Transverse colon (tissue), 4 donors: ENCODE measurements at regions not wholly inside any gene's neighbourhood (a gene's known extent, or its start where the extent isn't known, plus 50 kb on each side); places are given as distances from the start of the nearest gene placed in this dataset.

Experiments used
- DNase-seq: peaks from one replicate; pipeline ENCODE4 v3.0.0-alpha.2; 2019
- H3K27ac ChIP-seq, 4 donors: fragments of 200-600 bp; sonication (generic); 2 replicates each; pipeline ENCODE4 v1.5.1; 2016 to 2018; ENCODE audit warnings: inconsistent platforms in 4 of 4
- H3K27me3 ChIP-seq: fragments of 200-600 bp; sonication (generic); 2 replicates; pipeline ENCODE4 v1.5.1; 2017; ENCODE audit warnings: inconsistent platforms
- H3K36me3 ChIP-seq, 4 donors: fragments of 200-600 bp; sonication (generic); 2 replicates each; pipeline ENCODE4 v1.5.1; 2017 to 2019; ENCODE audit warnings: inconsistent platforms in 4 of 4
- H3K4me1 ChIP-seq, 4 donors: fragments of 200-600 bp; sonication (generic); 2 replicates each; pipeline ENCODE4 v1.5.1; 2017 to 2020; ENCODE audit warnings: inconsistent platforms in 4 of 4
- H3K4me3 ChIP-seq, 4 donors: fragments of 200-600 bp; sonication (generic); 1 replicate in 1 of 4; 2 replicates in 3 of 4; pipeline versions ENCODE4 v1.5.1 to v1.6.1; 2017 to 2019; ENCODE audit warnings: inconsistent platforms in 4 of 4
- H3K9me3 ChIP-seq, 2 donors: fragments of 200-600 bp; sonication (generic); 2 replicates each; pipeline ENCODE4 v1.5.1; 2017 to 2019; ENCODE audit warnings: inconsistent platforms in 2 of 2
- CTCF ChIP-seq, 5 experiments: fragments of 200-600 bp in 3 of 5; fragments of 450-650 bp in 2 of 5; sonication (generic) in 3 of 5; IDR thresholded peaks; 1 replicate in 2 of 5; 2 replicates in 3 of 5; pipeline ENCODE4 v1.5.1; 2016 to 2017; ENCODE audit warnings: antibody characterized with exemption in 5 of 5, inconsistent platforms in 3 of 5, mild to moderate bottlenecking in 2 of 5, moderate library complexity in 1 of 5
- EP300 ChIP-seq: sonication (generic); formaldehyde crosslinking; IDR thresholded peaks from one replicate; pipeline ENCODE4 v1.6.1; 2017; ENCODE audit warnings: antibody characterized with exemption, low read depth
- POLR2A ChIP-seq: fragments of 450-650 bp; IDR thresholded peaks from one replicate; pipeline ENCODE4 v1.6.1; 2016; ENCODE audit warnings: antibody characterized with exemption, mild to moderate bottlenecking, moderate library complexity
- POLR2AphosphoS5 ChIP-seq, 3 donors: sonication (generic); formaldehyde crosslinking; IDR thresholded peaks; one replicate each; pipeline ENCODE4 v1.6.1; 2016; ENCODE audit warnings: antibody characterized with exemption in 3 of 3
- WGBS, 2 donors: methylation state at CpG; one replicate each; pipeline ENCODE4 v1.1.5; 2018; ENCODE audit warnings: low coverage in 1 of 2; 5-methylcytosine and 5-hydroxymethylcytosine counted together
- in situ Hi-C, 4 donors: fragments of 200-750 bp; cut with MboI; loops; one replicate each; pipeline versions ENCODE4 v1.15.0 to v1.15.1; 2017; ENCODE audit warnings: low sequenced_read_pairs in 3 of 4, low pct_ligation_motif_present in 1 of 4, low pct_unique_long_range_greater_than_20kb in 1 of 4
- intact Hi-C: fragments of 100-400 bp; cut with DNase I; formaldehyde crosslinking; loops from one replicate; pipeline ENCODE4 v1.15.1; 2023; ENCODE audit warnings: low total_unique reads

GRCh38 chr5:75002271-75002670 lies 50.1 kb downstream of the GCNT4 start:
- in situ Hi-C loops, result no loop called here
- H3K27me3 ChIP-seq, result no peaks in the 10 kb centered on the region
- no peak for DNase-seq
- intact Hi-C loops, result no loop called here
- no peak overlapping the region for H3K27ac ChIP-seq
- WGBS, 2 donors, result 83 to 86% methylated on average over 4 of the region's 4 CpGs
- no peaks in the 10 kb centered on the region for H3K36me3 ChIP-seq
- TF ChIP-seq EP300, result no peak
- no peak for TF ChIP-seq POLR2AphosphoS5 (IDR thresholded peaks at IDR 0.05)
- no peak for TF ChIP-seq CTCF (IDR thresholded peaks at IDR 0.05)
- no peak for TF ChIP-seq POLR2A
- no peaks in the 10 kb centered on the region for H3K4me1 ChIP-seq
- H3K4me3 ChIP-seq, result no peak overlapping the region
- peaks cover 5 to 6% of the 10 kb centered on the region in 2 donors for H3K9me3 ChIP-seq

DNA sequence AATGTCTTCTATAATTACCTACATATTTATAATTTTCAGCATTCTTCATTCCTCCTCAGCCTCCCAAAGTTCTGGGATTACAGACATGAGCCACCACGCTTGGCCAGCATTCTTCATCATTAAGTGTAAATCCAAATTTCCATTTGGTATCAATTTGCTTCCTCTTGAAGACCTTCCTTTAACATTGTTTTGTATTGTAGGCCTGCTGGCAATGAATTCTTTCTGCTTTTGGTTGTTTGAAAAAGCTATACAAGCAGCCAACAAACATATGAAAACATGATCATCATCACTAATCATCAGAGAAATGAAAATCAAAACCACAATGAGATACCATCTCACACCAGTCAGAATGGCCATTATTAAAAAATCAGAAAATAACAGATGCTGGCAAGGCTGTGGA lies 56.4 kb downstream of the GCNT4 start:
- no peak for DNase-seq
- in situ Hi-C loops, result no loop called here
- WGBS, 2 donors, result 84 to 100% methylated on average over 1 of the region's 1 CpG

DNA sequence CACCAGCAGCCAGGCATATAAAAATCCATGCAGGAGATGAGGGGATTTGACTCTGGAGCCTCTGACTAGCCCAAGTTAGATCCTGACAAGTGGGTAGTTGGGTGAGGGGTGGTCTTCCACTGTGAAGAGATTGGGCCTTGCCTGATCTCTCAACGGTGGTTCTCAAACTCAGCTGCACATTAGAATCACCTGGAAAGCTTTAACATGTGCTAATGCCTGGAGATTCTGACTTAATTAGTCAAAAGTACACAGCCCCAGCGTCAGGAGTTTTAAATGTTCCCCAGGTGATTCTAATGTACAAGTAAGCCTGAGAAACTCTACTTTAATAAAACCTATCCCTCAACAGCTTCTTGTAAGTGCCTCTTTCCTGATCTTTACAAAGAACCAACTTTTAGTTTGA lies 57.5 kb downstream of the GCNT4 start:
- Histone ChIP-seq H3K27me3 (no peaks in the 10 kb centered on the region), H3K9me3 (no peaks in the 10 kb centered on the region), H3K36me3 (no peaks in the 10 kb centered on the region), H3K27ac (no peak overlapping the region), H3K4me1 (no peaks in the 10 kb centered on the region), H3K4me3 (no peak overlapping the region)
- intact Hi-C loops (no loop called here), in situ Hi-C loops (no loop called here)
- DNase-seq, result no peak
- no peak for TF ChIP-seq CTCF (IDR thresholded peaks at IDR 0.05)
- no peak for TF ChIP-seq EP300
- TF ChIP-seq POLR2A, result no peak
- 73% methylated on average over 2 of the region's 2 CpGs; no CpG with 5 or more reads in 1 of the 2 donors for WGBS, 2 donors

More for the DNA sequence above, 56.4 kb downstream of the GCNT4 start:
- Histone ChIP-seq H3K4me1 (no peaks in the 10 kb centered on the region), H3K9me3 (no peaks in the 10 kb centered on the region), H3K27me3 (no peaks in the 10 kb centered on the region), H3K4me3 (no peak overlapping the region), H3K27ac (no peak overlapping the region), H3K36me3 (no peaks in the 10 kb centered on the region)
- intact Hi-C loops, result no loop called here
- TF ChIP-seq POLR2AphosphoS5 (IDR thresholded peaks at IDR 0.05), result no peak
- no peak for TF ChIP-seq POLR2A
- no peak for TF ChIP-seq EP300
- TF ChIP-seq CTCF (IDR thresholded peaks at IDR 0.05), result no peak

DNA sequence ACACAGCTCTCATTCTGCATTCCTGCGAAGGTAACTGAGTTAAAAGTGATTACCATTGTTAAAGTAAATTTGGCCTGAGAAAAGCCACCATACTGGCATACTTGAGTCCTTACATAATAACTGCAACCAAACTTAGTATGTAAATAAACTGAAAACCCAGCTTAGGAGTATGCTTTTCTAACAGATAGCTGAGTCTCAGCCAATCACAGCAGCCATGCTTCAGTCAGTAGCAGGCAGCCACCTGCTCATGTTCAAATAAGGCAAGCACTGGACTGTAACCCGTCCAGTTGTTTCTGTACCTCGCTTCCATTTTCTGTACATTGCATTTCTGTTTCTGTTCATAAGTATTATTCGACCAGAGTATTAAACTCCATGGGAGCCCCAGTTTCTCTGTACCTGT lies 58.6 kb downstream of the GCNT4 start:
- Histone ChIP-seq H3K27me3 (no peaks in the 10 kb centered on the region), H3K9me3 (no peaks in the 10 kb centered on the region), H3K4me3 (no peak overlapping the region), H3K4me1 (no peaks in the 10 kb centered on the region), H3K36me3 (no peaks in the 10 kb centered on the region), H3K27ac (no peak overlapping the region)
- in situ Hi-C loops, result no loop called here
- TF ChIP-seq POLR2A (no peak), EP300 (no peak), POLR2AphosphoS5 (IDR thresholded peaks at IDR 0.05) (no peak), CTCF (IDR thresholded peaks at IDR 0.05) (no peak)
- no peak for DNase-seq
- intact Hi-C loops, result no loop called here
- WGBS, 2 donors, result 73 to 79% methylated on average over 3 to 4 of the region's 4 CpGs
